Fibroblast of villous mesenchyme (primary cell): ENCODE measurements at regions not wholly inside any gene's neighbourhood (a gene's known extent, or its start where the extent isn't known, plus 50 kb on each side); places are given as distances from the start of the nearest gene placed in this dataset.
A peak's percentile ranks its signal among the peaks of the same experiment; 100 is the strongest.

Source experiments
- DNase-seq: peaks from one replicate; pipeline ENCODE4 v3.0.0-alpha.2; 2010; ENCODE audit warnings: low read depth
- H3K4me3 ChIP-seq: 2 replicates; pipeline ENCODE4 v1.5.1; 2011; ENCODE audit warnings: low read depth, mild to moderate bottlenecking, low read length
- TF ChIP-seq, protein P1 (sequence below): IDR thresholded peaks from 2 replicates; pipeline ENCODE4 v1.5.1; 2012; ENCODE audit warnings: low read depth, mild to moderate bottlenecking, low read length; ENCODE audit not compliant: insufficient read depth

DNA sequence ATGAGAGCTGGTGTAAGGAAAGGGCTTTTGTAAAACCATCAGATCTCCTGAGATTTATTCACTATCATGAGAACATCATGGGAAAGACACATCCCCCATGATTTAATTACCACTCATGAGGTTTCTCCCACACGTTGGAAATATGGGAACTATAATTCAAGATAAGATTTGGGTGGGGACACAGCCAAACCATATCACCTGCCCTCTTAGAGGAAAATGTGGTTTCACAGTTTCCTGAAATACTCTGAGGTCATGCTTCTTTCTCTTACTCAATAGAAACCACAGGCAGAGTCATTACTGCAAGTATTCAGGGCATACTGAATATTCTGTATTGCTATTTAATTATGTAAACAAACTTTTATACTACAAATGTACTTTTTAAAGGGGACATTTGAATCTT, 1453.3 kb downstream of the PCDH18 start:
- TF ChIP-seq, protein P1, sequence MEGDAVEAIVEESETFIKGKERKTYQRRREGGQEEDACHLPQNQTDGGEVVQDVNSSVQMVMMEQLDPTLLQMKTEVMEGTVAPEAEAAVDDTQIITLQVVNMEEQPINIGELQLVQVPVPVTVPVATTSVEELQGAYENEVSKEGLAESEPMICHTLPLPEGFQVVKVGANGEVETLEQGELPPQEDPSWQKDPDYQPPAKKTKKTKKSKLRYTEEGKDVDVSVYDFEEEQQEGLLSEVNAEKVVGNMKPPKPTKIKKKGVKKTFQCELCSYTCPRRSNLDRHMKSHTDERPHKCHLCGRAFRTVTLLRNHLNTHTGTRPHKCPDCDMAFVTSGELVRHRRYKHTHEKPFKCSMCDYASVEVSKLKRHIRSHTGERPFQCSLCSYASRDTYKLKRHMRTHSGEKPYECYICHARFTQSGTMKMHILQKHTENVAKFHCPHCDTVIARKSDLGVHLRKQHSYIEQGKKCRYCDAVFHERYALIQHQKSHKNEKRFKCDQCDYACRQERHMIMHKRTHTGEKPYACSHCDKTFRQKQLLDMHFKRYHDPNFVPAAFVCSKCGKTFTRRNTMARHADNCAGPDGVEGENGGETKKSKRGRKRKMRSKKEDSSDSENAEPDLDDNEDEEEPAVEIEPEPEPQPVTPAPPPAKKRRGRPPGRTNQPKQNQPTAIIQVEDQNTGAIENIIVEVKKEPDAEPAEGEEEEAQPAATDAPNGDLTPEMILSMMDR: no peak
- DNase-seq: peak; percentile 2
- no peak overlapping the region for H3K4me3 ChIP-seq

DNA sequence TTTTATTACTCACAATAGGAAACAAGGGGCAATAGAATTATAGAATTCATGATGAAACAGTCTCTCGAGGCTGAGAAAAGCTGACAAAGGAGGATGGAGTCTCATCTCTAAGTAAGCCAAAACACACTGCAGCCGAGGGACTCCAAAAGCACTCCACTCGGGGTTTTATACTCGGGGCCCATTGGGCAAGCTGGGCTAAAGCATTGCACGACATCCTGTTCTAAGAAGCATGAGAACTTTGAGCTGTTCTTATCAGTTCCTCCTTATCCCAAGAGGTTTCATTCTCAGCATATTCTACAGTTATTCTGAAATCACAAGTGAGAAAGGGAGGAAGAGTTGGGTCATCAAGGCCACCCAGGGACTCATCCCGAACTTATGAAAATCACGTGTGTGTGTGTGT, 1475.5 kb downstream of the PCDH18 start:
- TF ChIP-seq, protein P1: no peak
- H3K4me3 ChIP-seq: no peak overlapping the region
- no peak for DNase-seq

DNA sequence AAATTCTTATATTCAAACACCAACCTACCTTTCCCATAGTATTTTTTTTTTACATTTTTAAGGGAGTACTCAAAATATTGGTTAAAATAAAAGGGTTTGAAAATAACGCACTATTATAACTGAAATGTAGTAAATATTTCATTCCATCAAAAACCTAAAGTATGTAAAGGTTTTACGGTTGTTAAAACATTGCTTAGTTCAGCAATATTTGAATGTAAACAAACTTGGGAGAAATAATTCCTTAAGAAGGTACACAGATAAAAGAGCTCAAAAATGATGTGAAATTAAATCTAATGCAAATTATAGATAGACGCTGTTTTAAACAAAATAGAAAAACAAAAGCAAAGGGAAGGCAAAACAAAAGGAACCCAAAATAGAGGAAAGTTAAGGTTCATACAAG, 1476.9 kb downstream of the PCDH18 start:
- H3K4me3 ChIP-seq: no peak overlapping the region
- no peak for DNase-seq
- TF ChIP-seq, protein P1: no peak

DNA sequence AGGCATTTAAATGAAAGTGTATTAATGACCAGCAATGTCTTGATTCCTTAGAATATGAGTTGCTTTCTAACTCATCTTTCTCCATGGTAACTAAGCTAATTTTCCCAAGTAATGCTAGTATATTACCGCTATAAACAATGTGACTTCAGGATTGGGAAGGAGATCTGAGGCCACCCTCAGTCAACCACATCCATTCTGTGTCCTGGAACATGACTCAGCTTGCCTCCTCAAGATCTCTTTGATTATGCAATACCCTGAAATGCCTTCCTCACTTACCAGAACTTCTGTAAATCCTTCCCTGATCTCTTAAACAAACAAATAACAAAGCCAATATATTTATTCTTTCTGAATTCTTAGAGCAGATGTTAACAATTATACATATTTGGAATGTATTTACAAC, 1495.5 kb downstream of the PCDH18 start:
- DNase-seq: peak; percentile 82
- TF ChIP-seq, protein P1: no peak
- H3K4me3 ChIP-seq: no peak overlapping the region

DNA sequence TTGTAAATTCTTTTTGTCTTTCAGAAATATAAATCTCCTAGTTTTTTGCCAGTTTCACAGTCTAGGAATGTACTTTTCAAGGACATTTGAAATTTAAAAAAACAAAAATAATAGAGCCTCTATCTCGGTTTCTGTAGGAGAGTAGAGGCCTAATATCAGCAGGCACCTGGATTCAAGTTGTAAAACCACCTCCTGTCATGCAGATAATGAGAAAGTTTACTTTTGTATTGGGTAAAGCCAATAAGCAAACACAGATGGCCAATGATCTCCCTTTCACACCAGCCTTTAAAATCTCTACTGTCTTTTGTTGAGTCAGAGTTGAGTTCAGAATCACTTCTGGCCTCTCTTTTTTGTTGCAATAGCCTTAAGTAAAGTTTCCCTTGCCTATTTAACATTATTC, 1499.9 kb downstream of the PCDH18 start:
- H3K4me3 ChIP-seq: no peak overlapping the region
- DNase-seq: no peak
- TF ChIP-seq, protein P1: no peak

DNA sequence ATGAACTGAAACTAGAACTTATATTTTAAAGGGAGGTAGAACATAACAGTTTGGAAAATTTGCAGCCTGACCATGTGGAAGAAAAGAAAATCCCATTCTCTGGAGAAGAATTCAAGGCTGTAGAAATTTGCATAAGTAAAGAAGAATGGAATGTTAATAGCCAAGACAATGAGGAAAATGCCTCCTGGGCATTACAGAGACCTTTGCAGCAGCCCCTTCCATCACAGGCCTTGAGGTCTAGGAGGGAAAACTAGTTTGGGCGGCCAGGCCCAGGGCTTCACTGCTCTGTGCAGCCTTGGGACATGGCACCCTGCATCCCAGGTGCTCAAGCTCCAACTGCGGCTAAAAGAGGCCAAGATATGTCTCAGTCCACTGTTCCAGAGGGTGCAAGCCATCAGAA, 1506.8 kb downstream of the PCDH18 start:
- TF ChIP-seq, protein P1: no peak
- DNase-seq: no peak
- no peak overlapping the region for H3K4me3 ChIP-seq

DNA sequence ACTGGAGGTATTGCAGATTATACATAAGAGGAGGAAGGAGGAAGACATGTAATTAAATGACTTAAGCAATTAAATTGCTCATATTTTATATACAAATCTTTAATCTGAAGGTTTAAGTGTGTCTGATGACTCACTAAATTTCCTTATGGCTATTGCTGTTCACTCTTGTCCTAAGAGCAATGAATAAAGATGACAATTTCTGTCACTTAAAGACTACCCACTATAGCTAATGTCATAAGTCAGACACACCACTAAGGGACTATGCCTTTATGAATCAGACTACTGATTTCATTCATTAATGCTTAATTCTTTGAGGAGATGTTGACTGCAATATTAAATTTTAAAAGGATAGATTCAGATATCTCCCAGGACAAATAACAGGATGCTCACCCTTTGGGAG, 1514.7 kb downstream of the PCDH18 start:
- TF ChIP-seq, protein P1: no peak
- no peak for DNase-seq
- no peak overlapping the region for H3K4me3 ChIP-seq
